ENCODE measurements at regions not wholly inside any gene's neighbourhood (a gene's known extent, or its start where the extent isn't known, plus 50 kb on each side); places are given as distances from the start of the nearest gene placed in this dataset.
"Not testable (repeated sequence)": the region's sequence is repeated elsewhere in the genome, so short reads cannot be mapped to it uniquely, and the experiment has no call there.

GRCh38 chr20:59099864-59100263, 57.3 kb upstream of the PRELID3B start:
- TF ChIP-seq EZH2phosphoT487 (IDR thresholded peaks at IDR 0.05; ENCODE audit: unreplicated experiment); CREB1 (CRISPR knock-in tag; IDR thresholded peaks at IDR 0.05; ENCODE audit: low read depth): not testable (repeated sequence)
